ENCODE measurements at regions not wholly inside any gene's neighbourhood (a gene's known extent, or its start where the extent isn't known, plus 50 kb on each side); places are given as distances from the start of the nearest gene placed in this dataset.

DNA sequence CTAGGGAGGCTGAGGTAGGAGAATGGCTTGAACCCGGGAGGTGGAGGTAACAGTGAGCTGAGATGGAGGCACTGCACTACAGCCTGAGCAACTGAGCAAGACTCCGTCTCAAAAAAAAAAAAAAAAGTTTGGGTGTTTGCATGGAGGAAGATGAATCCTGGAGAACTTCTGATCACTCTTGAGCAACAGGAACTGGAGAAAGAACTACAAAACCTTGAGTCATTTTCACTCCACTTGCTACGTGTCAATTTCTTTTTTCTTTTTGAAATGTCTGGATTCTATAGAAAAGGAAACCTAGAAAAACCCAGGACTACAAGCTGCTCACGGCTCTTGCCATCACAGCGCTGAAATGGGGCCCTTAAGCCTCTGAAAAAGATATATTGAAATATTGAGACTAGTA, 189.6 kb upstream of the NRP1 start:
- Histone ChIP-seq H3K9me3 (no peaks in the 10 kb centered on the region), H3K27ac (no peak overlapping the region), H3K36me3 (no peaks in the 10 kb centered on the region), H3K27me3 (peaks cover 0 to 3% (median 0%) of the 10 kb centered on the region in 4 donors), H3K4me3 (no peak overlapping the region), H3K4me1 (no peaks in the 10 kb centered on the region)
- intact Hi-C loops (cut with DNase I), result no loop called here
- no peak for DNase-seq
- TF ChIP-seq CTCF (IDR thresholded peaks at IDR 0.05) (no peak), POLR2A (IDR thresholded peaks at IDR 0.05) (no peak)
- 82 to 89% methylated on average over 5 of the region's 5 CpGs for WGBS, 2 donors

DNA sequence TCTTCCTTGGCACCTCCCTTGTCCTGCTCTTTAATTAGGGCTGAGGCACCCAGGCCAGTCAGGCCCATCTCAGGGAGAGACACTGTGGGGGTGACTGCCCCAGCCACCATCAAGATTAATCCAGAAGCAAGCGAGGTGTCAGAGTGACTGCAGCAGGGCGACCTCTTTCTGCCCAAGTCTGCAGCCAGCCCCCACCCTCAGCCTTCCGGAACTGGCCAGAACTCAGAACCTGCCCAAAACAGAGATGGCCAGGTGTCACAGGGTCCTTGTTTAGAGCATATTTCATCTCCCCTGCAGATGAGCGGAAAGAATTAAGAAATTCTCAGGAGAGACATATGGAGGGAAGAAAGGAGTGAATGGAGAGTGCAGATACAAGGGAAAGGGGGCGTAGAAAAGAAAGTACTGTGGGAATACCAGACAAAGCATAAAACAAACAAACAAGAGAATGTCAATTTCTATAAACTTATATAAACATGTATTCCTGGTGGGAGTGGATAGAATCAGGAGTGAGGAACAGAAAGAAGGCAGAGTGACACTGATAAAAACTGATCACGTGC, 188.8 kb upstream of the NRP1 start:
- H3K27ac ChIP-seq, result no peak overlapping the region
- no peak for DNase-seq
- no peaks in the 10 kb centered on the region for H3K4me1 ChIP-seq
- H3K27me3 ChIP-seq, result peaks cover 0 to 3% (median 0%) of the 10 kb centered on the region in 4 donors
- H3K36me3 ChIP-seq, result no peaks in the 10 kb centered on the region
- intact Hi-C loops (cut with DNase I), result no loop called here
- no peaks in the 10 kb centered on the region for H3K9me3 ChIP-seq
- 80 to 93% methylated on average over 4 to 5 of the region's 6 CpGs for WGBS, 2 donors
- TF ChIP-seq POLR2A (IDR thresholded peaks at IDR 0.05), result no peak
- TF ChIP-seq CTCF (IDR thresholded peaks at IDR 0.05), result no peak
- no peak overlapping the region for H3K4me3 ChIP-seq

DNA sequence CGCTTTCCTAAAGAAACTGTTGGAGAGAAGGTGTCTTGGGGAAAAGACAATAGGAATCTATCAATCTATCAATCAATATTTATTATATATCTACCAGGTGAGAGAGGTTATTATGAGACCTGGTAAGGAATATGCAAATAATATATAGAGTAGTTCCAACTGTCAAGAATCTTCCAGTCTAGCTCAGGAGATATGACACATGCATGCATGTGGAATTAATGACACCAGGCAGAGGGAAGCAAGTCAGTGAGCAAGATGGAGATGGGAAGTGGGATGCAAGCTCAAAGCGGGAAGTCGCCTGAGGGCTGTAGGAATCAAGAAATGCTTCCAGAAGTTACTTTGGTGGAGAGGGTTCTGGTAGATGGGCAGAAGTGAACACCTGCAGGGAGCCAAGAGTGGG, 187.4 kb upstream of the NRP1 start:
- Histone ChIP-seq H3K9me3 (no peaks in the 10 kb centered on the region), H3K27ac (no peak overlapping the region), H3K27me3 (peaks cover 0 to 3% (median 0%) of the 10 kb centered on the region in 4 donors), H3K4me3 (no peak overlapping the region), H3K36me3 (no peaks in the 10 kb centered on the region), H3K4me1 (no peaks in the 10 kb centered on the region)
- WGBS, 2 donors, result 89 to 90% methylated on average over 3 of the region's 3 CpGs
- intact Hi-C loops (cut with DNase I), result no loop called here
- no peak for TF ChIP-seq CTCF (IDR thresholded peaks at IDR 0.05)
- TF ChIP-seq POLR2A (IDR thresholded peaks at IDR 0.05), result no peak
- DNase-seq, result no peak

DNA sequence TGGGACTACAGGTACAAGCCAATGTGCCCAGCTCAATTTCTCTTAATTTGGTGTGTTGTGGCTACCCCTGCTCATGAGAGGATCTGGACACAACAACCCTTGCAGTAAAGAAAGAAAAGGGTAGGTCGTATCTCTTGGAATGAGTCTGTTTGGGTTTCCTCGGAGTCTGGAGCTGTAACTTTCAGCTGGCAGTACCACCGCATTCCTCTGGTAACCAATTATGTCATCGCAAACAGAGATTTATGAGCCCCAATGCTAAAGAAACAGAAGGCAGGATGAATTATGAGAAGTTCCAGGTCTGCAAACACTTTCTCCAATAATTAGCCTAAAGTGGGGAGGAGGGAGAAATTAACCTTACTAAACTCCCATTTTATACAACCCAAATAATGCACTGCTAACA, 186.6 kb upstream of the NRP1 start:
- Histone ChIP-seq H3K4me1 (no peaks in the 10 kb centered on the region), H3K36me3 (no peaks in the 10 kb centered on the region), H3K27ac (no peak overlapping the region), H3K27me3 (peaks cover 0 to 3% (median 0%) of the 10 kb centered on the region in 4 donors), H3K9me3 (no peaks in the 10 kb centered on the region), H3K4me3 (no peak overlapping the region)
- no peak for DNase-seq
- TF ChIP-seq CTCF (IDR thresholded peaks at IDR 0.05) (no peak), POLR2A (IDR thresholded peaks at IDR 0.05) (no peak)
- WGBS, 2 donors, result 22 to 30% methylated on average over 4 of the region's 4 CpGs
- intact Hi-C loops (cut with DNase I), result no loop called here

DNA sequence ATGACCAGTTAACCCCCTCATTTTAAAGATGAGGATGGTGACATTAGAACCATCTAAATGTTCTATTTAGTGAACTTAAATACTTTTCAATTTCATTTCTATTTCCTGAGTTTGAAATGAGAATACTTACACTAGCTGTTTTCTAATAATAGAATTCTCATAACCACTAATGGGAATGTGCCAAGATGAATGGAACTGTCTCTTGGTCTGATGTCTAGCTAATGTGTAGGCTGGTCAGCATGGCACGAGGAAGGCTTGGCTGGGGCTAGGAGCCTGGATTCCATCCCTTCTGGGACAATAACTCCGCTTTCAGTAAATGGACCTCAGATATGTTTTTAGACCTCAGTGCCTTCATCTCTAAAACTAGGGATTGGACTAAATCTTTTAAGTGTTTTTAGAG, 185.8 kb upstream of the NRP1 start:
- 69 to 96% methylated on average over 2 of the region's 2 CpGs for WGBS, 2 donors
- intact Hi-C loops (cut with DNase I), result no loop called here
- no peak for DNase-seq
- Histone ChIP-seq H3K4me3 (no peak overlapping the region), H3K27me3 (peaks cover 0 to 3% (median 0%) of the 10 kb centered on the region in 4 donors), H3K27ac (no peak overlapping the region), H3K9me3 (no peaks in the 10 kb centered on the region), H3K4me1 (no peaks in the 10 kb centered on the region), H3K36me3 (no peaks in the 10 kb centered on the region)
- TF ChIP-seq CTCF (IDR thresholded peaks at IDR 0.05), result no peak
- TF ChIP-seq POLR2A (IDR thresholded peaks at IDR 0.05), result no peak
